ENCODE measurements at regions not wholly inside any gene's neighbourhood (a gene's known extent, or its start where the extent isn't known, plus 50 kb on each side); places are given as distances from the start of the nearest gene placed in this dataset.
"Not testable (repeated sequence)": the region's sequence is repeated elsewhere in the genome, so short reads cannot be mapped to it uniquely, and the experiment has no call there.

- peak in 2 of 3 donors; percentile 17 to 29 for DNase-seq
These were observed 537.8 kb upstream of the PTGER4 start for GRCh38 chr5:40141896-40142295.

- DNase-seq, result no peak
These were observed 538.3 kb upstream of the PTGER4 start for GRCh38 chr5:40141418-40141817.

DNA sequence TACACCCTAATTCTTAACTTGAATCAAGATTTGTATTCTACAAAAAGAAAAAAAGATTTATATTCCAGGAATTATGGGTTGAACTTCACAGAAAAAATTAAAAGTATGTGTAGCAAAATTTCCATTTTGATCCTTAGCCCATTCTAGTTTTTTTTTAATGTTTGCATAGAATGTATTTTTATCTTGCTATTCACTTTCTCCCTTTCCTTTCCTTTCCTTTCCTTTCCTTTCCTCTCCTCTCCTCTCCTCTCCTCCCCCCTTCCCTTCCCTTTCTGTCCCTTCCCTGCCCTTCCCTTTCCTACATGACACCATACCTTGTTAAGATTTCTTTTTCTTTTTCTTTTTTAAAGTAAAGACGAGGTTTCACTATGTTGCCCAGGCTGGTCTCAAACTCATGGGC is 542.5 kb upstream of the PTGER4 start:
- no peak for DNase-seq

DNA sequence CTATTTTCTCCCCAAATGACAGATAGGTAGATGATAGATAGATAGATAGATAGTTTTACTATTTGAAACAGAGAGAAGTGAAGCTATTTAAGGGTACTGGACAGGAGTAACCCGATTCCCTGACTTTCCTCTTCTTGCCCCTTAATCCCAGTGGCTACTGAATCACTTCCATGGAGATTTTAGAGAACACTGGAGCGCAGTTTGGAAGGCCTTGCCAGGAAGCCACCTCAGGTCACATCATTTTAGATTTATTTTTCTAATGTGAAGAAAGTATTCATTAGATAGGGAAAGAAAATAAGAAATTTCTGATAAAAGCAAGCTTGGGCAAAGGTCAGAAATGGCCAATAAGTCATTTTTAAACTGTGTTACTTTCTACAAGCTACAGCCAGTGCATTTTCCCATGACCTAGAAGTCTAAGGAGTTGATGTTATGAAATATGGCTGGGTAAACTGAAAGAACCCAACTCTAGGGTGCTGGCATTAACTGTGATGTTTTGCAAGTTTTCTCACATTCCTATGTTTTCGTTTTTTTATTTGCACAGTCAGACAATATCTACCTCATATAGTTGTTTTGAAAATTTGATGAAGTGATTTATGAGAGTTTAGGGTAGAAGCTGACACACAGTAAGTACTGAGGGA is 544.7 kb upstream of the PTGER4 start:
- DNase-seq, result no peak

DNA sequence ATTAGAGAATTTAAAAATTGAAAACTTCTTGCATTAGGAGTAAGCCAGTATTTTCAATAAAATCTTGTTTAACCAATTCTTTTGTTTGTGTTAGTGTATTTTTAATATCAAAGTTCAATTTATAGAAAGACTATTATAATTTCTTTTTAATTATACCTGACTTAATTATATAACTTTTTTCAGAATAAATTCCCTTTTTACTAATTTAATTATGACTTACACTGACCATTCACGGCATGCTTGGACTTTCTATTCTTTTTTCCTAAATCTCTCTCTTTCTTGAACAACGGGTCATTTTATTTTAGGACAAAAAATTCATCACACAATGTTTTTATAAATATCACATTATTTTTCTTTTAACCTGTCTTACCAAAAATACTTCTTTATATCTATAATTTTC is 555.3 kb upstream of the PTGER4 start:
- no peak for DNase-seq

DNA sequence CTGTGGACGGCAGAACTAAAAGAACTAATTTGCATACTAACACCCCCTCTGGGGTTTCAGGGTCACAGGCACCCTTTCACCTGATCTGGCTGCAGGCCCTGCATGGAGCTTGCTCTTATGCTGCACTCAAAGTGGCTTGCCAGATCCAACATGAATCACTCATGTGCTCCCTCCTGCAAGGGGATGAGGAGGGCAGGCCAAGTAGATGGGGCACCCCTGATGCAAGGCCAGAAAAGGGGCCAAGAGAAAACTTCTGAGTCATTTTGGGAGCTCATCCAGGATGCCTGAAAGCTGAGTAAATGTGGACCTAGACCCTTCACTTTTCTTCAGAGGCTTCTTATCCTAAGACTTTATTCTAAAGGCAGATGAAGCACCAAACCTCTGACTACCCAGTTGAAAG is 558.5 kb upstream of the PTGER4 start:
- no peak for DNase-seq

GRCh38 chr5:40112875-40113274 is 566.8 kb upstream of the PTGER4 start:
- DNase-seq, result peak in 1 of 3 donors; percentile 21

- DNase-seq, result not testable (repeated sequence)
These were observed 568.7 kb upstream of the PTGER4 start for GRCh38 chr5:40111036-40111435.

DNA sequence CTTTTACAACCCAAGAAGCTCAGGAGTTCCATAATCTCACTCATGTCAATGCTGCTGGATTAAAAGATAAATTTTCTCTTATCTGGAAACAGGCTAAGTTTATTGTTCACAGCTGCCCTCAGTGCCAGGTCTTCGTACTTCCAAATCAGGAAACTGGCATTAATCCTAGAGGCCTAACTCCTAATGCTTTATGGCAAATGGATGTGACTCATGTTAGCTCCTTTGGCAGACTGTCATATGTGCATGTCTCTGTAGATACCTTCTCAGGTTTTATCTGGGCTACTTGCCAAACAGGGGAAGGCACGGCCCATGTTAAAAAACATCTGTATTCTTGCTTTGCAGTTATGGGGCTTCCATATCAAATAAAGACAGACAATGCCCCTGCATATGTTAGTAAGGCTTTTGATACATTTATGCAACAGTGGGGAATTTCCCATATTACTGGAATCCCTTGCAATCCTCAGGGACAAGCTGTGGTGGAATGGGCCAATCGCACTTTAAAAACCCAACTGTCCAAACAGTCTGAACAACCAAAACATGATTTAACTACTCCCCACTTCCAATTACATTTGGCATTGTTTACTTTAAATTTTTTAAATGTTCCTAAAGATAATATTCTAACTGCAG is 570.8 kb upstream of the PTGER4 start:
- peak; percentile 26 to 71 (median 56) for DNase-seq

GRCh38 chr5:40107786-40108185 is 571.9 kb upstream of the PTGER4 start:
- not testable (repeated sequence) for DNase-seq

- no peak for DNase-seq
These were observed 572.9 kb upstream of the PTGER4 start for GRCh38 chr5:40106847-40107246.

DNA sequence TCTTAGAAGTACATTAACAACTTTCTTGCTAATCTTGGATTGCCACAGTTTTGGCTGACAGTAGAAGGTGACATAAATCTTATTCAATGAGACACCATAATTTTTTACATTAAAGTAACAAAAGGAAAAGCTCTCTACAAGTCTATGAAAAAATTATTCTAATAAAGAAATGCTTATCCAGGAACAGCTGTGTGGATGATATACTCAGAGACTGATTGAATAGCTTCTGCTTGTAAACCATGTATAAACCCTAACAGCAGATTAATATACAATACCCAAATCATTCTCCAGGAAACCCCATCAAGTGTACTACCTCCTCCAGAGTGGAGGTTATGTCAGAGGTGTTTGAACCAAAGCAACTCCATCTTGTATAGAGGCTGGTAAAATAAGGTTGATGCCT is 581.4 kb upstream of the PTGER4 start:
- no peak for DNase-seq

DNA sequence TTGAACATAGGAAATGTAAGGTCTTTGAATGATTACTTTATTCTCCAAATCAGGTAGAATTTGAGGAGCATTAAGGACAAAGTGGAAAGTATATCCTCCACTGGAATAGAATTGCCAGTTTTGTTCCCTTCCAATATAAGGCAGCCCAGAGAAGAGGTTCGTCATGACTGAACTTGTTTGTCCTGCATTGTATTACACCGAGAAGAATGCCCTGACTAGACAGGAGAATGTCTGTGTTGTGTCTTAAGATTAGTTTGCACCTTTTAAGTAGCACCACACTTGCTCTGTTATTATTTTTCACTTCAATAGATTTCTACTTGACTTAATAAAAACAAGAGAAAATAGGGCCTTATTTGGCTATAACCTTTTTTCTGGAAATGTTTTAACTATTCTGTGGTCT is 586.2 kb upstream of the PTGER4 start:
- no peak for DNase-seq

GRCh38 chr5:40089269-40089668 is 590.4 kb upstream of the PTGER4 start:
- no peak for DNase-seq

GRCh38 chr5:40084614-40085013 is 595.1 kb upstream of the PTGER4 start:
- no peak for DNase-seq

DNA sequence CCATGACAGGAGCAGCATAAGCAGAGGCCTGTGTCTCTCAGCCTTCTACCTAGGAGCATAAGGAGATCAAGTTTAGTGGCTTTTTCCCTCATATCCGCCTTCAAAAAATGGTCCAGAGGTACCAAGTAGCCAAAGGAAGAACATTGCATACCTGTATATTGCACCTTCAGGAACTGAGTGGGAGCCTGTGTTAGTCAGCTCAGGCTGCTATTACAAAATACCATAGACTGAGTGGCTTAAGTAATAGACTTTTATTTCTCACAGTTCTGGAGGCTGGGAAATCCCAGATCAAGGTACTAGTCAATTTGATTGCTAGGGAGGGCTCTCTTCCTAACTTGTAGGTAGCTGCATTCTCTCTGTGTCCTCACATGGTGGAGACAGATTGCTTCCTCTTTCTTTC is 597.4 kb upstream of the PTGER4 start:
- no peak for DNase-seq

GRCh38 chr5:40080191-40080590 is 599.5 kb upstream of the PTGER4 start:
- DNase-seq, result peak in 2 of 3 donors; percentile 1 to 42

DNA sequence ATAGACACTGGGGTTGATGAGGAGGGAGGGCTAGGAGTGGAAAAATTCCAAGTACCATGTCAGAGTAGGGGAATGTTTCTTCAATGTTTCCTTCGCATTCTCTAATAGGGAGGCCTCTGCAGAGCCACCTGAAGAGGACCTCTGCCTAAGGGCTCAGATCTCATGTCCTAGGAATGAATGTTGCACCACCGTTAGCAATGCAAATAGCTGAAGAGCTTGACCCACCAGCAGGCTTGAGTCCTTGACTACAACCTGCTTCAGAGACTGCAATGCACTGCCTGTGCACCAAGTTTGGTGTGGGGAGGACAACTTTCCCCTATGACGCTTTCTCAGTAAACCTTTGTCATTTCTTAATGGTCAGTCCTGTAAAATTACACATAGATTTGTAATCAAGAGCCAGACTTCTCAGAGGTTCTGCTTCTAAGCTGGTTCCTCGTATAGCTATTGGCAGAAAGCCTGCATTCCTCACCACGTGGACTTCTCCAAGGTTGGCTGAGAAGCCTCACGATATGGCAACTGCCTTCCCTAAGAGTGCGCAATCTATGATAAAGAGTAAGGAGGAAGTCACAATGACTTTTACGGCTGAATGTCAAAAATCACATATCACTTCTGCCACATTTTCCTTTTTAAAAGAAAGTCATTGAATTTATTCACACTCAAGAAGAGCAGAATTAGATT is 600.7 kb upstream of the PTGER4 start:
- no peak for DNase-seq

- DNase-seq, result no peak
These were observed 604.9 kb upstream of the PTGER4 start for GRCh38 chr5:40074826-40075225.

- no peak for DNase-seq
These were observed 605.8 kb upstream of the PTGER4 start for GRCh38 chr5:40073927-40074326.

DNA sequence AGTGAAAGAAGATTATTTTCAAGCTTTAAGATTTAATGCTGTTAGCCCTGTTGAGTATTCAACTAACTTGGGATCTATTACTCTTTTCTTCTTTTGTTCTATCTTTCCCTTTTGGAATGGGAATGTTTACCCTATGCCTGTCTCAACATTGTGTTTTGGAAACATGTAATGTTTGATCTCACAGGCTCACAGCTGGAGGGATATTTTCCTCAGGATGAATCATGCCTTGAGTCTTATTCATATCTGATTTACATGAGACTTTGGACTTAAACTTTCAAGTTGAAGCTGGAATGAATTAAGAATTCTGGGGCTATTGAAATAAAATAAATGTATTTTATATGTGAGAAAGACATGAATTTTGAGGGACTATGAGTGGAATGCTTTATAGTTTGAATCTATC is 607.8 kb upstream of the PTGER4 start:
- DNase-seq, result peak in 1 of 3 donors; percentile 22

- DNase-seq, result no peak
These were observed 613.1 kb upstream of the PTGER4 start for GRCh38 chr5:40066616-40067015.

DNA sequence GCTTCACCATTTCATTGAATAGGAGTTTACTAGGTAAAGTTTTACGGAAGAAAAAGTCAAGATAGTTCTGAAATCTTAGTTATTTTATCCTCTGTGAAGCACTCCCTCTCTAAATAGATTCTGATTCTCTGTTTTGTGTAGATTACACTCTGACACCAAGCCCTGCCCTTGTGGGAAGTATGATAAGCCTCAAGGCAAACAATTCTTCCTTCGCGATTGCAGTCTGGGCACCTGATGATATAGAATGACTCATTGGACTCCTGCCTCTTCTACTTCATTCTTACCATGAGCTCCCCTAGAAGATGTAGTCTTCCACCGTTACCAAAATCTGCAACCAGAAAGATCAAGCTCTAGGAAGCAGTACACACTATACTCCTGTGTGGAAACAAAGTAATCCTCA is 626.9 kb upstream of the PTGER4 start:
- no peak for DNase-seq
